H1 (cell line): ENCODE measurements at regions not wholly inside any gene's neighbourhood (a gene's known extent, or its start where the extent isn't known, plus 50 kb on each side); places are given as distances from the start of the nearest gene placed in this dataset.

Experiments used
- CTCF ChIA-PET: fragments of 300-600 bp; sonication (Branson Sonifier 250); formaldehyde crosslinking; loops from one replicate; lab custom pipeline; 2021; ENCODE audit not compliant: partially characterized antibody; lab: Charles Lee
- POLR2A ChIA-PET: fragments of 300-600 bp; sonication (Branson Sonifier 250); formaldehyde crosslinking; loops from one replicate; lab custom pipeline; 2021; ENCODE audit warnings: inconsistent platforms; ENCODE audit not compliant: partially characterized antibody; lab: Charles Lee
- DNase-seq, 2 experiments: peaks; one replicate each; pipeline versions ENCODE4 v3.0.0 to v3.0.0-alpha.2; 2010 to 2022; ENCODE audit warnings: low spot score in 2 of 2, low read depth in 1 of 2, mixed read lengths in 1 of 2
- FAIRE-seq: peaks from 2 replicates; lab custom pipeline; 2011; peaks lifted over from hg19 to GRCh38; lab: Jason Lieb, UNC
- H2AFZ ChIP-seq: 2 replicates; pipeline ENCODE4 v1.8.1; 2012; ENCODE audit warnings: low read length, inconsistent platforms
- H2AK5ac ChIP-seq: 2 replicates; pipeline ENCODE4 v1.6.1; 2013; ENCODE audit warnings: low read depth, low read length
- H2BK120ac ChIP-seq: replicated peaks from 2 replicates; pipeline ENCODE3; 2013; ENCODE audit warnings: low read depth, low read length, inconsistent platforms
- H2BK12ac ChIP-seq: 2 replicates; pipeline ENCODE4 v1.6.1; 2013; ENCODE audit warnings: low read depth, low read length
- H2BK15ac ChIP-seq: 2 replicates; pipeline ENCODE4 v1.6.1; 2013; ENCODE audit warnings: low read length
- H2BK20ac ChIP-seq: 2 replicates; pipeline ENCODE4 v1.6.1; 2013; ENCODE audit warnings: low read length
- H2BK5ac ChIP-seq: 2 replicates; pipeline ENCODE4 v1.6.1; 2013; ENCODE audit warnings: low read depth, low read length
- H3K14ac ChIP-seq: 2 replicates; pipeline ENCODE4 v1.6.1; 2013; ENCODE audit warnings: inconsistent platforms; ENCODE audit not compliant: insufficient read length
- H3K18ac ChIP-seq: 2 replicates; pipeline ENCODE4 v1.6.1; 2013; ENCODE audit warnings: low read length; ENCODE audit errors: extremely low read depth
- H3K23ac ChIP-seq: 2 replicates; pipeline ENCODE4 v1.6.1; 2013; ENCODE audit warnings: inconsistent platforms; ENCODE audit not compliant: insufficient read length
- H3K23me2 ChIP-seq: 2 replicates; pipeline ENCODE4 v1.6.1; 2013; ENCODE audit warnings: low read depth, low read length
- H3K27ac ChIP-seq: 2 replicates; pipeline ENCODE4 v1.6.1; 2011; ENCODE audit warnings: low read depth, low read length, inconsistent platforms
- H3K27me3 ChIP-seq, 4 experiments: replicated peaks in 1 of 4; 1 replicate in 1 of 4; 2 replicates in 3 of 4; pipeline versions ENCODE4 v1.6.1 to v1.8.1; 2011 to 2013; ENCODE audit warnings: low read length in 3 of 4, mild to moderate bottlenecking in 3 of 4, inconsistent platforms in 2 of 4, mixed read lengths in 2 of 4, moderate library complexity in 1 of 4; ENCODE audit not compliant: control insufficient read depth in 3 of 4, insufficient read depth in 3 of 4; ENCODE audit errors: extremely low read depth in 1 of 4
- H3K36me3 ChIP-seq, 4 experiments: 2 replicates each; pipeline versions ENCODE4 v1.6.1 to v1.8.1; 2011 to 2013; ENCODE audit warnings: mild to moderate bottlenecking in 4 of 4, low read length in 3 of 4, moderate library complexity in 2 of 4, control low read depth in 1 of 4, inconsistent platforms in 1 of 4; ENCODE audit not compliant: insufficient read depth in 4 of 4, control insufficient read depth in 2 of 4
- H3K4ac ChIP-seq: replicated peaks from 2 replicates; pipeline ENCODE3; 2013; ENCODE audit warnings: low read length, low read depth, mixed read lengths, inconsistent platforms; ENCODE audit not compliant: insufficient read length
- H3K4me1 ChIP-seq, 4 experiments: replicated peaks in 1 of 4; 1 replicate in 1 of 4; 2 replicates in 3 of 4; pipeline versions ENCODE4 v1.6.1 to v1.8.1; 2011 to 2013; ENCODE audit warnings: low read length in 3 of 4, inconsistent platforms in 2 of 4, mixed read lengths in 1 of 4; ENCODE audit not compliant: insufficient read depth in 4 of 4, control insufficient read depth in 3 of 4
- H3K4me2 ChIP-seq, 2 experiments: 2 replicates each; pipeline versions ENCODE4 v1.6.1 to v1.8.1; 2011 to 2013; ENCODE audit warnings: low read depth in 2 of 2, low read length in 2 of 2, control low read depth in 1 of 2, inconsistent platforms in 1 of 2, mild to moderate bottlenecking in 1 of 2; ENCODE audit not compliant: insufficient read depth in 1 of 2
- H3K4me3 ChIP-seq, 4 experiments: fragments of 200-600, 300-600 bp in 1 of 4; sonication (generic), shearing (Covaris generic), sonication (Bioruptor Twin) in 1 of 4; 2 replicates each; pipeline versions ENCODE4 v1.5.1 to v1.8.1; 2011 to 2016; ENCODE audit warnings: low read length in 4 of 4, low read depth in 3 of 4, control low read depth in 2 of 4, inconsistent platforms in 2 of 4, mild to moderate bottlenecking in 2 of 4, mixed read lengths in 1 of 4, moderate library complexity in 1 of 4; ENCODE audit not compliant: insufficient read depth in 2 of 4; ENCODE audit errors: extremely low read depth in 1 of 4
- H3K56ac ChIP-seq: replicated peaks from 2 replicates; pipeline ENCODE3; 2013; ENCODE audit warnings: low read depth, mild to moderate bottlenecking, mixed read lengths, low read length, inconsistent platforms; ENCODE audit not compliant: insufficient read length
- H3K79me1 ChIP-seq: 2 replicates; pipeline ENCODE4 v1.6.1; 2013; ENCODE audit warnings: low read depth, low read length, control low read depth
- H3K79me2 ChIP-seq, 2 experiments: 2 replicates each; pipeline versions ENCODE4 v1.6.1 to v1.8.1; 2012 to 2013; ENCODE audit warnings: low read length in 2 of 2, mild to moderate bottlenecking in 2 of 2, inconsistent platforms in 1 of 2; ENCODE audit not compliant: insufficient read depth in 2 of 2, control insufficient read depth in 1 of 2
- H3K9ac ChIP-seq, 4 experiments: replicated peaks in 1 of 4; 1 replicate in 1 of 4; 2 replicates in 3 of 4; pipeline versions ENCODE4 v1.6.1 to v1.8.1; 2011 to 2013; ENCODE audit warnings: low read depth in 3 of 4, low read length in 3 of 4, control low read depth in 2 of 4, mild to moderate bottlenecking in 2 of 4, moderate library complexity in 2 of 4, inconsistent platforms in 1 of 4; ENCODE audit errors: extremely low read depth in 1 of 4
- H3K9me3 ChIP-seq, 2 experiments: 2 replicates each; pipeline versions ENCODE4 v1.6.1 to v1.8.1; 2012 to 2013; ENCODE audit warnings: mild to moderate bottlenecking in 2 of 2, moderate library complexity in 2 of 2, control low read depth in 1 of 2, inconsistent platforms in 1 of 2, low read depth in 1 of 2, low read length in 1 of 2, mixed read lengths in 1 of 2; ENCODE audit not compliant: insufficient read depth in 2 of 2
- H4K20me1 ChIP-seq, 2 experiments: replicated peaks in 1 of 2; 2 replicates each; pipeline versions ENCODE3 to v1.8.1; 2011 to 2013; ENCODE audit warnings: inconsistent platforms in 2 of 2, low read length in 2 of 2, mild to moderate bottlenecking in 1 of 2; ENCODE audit not compliant: insufficient read depth in 2 of 2, control insufficient read depth in 1 of 2
- H4K5ac ChIP-seq: 2 replicates; pipeline ENCODE4 v1.6.1; 2013; ENCODE audit warnings: low read length, low read depth, mixed read lengths, inconsistent platforms; ENCODE audit not compliant: insufficient read length
- H4K8ac ChIP-seq: 2 replicates; pipeline ENCODE4 v1.8.0; 2013; ENCODE audit warnings: mild to moderate bottlenecking, moderate library complexity, low read length, inconsistent platforms; ENCODE audit not compliant: insufficient read depth; ENCODE audit errors: extremely low read depth
- H4K91ac ChIP-seq: replicated peaks from 2 replicates; pipeline ENCODE3; 2013; ENCODE audit warnings: low read length, mixed read lengths, inconsistent platforms; ENCODE audit not compliant: insufficient read length
- BCL11A ChIP-seq, 2 experiments: IDR thresholded peaks; one replicate each; pipeline ENCODE4 v1.6.1; 2011; ENCODE audit warnings: low read depth in 2 of 2, low read length in 2 of 2, mild to moderate bottlenecking in 2 of 2
- CBX5 ChIP-seq: fragments of 300-800, 300-1000 bp; sonication (generic); IDR thresholded peaks from 2 replicates; pipeline ENCODE4 v1.7.1; 2016; ENCODE audit warnings: antibody characterized with exemption, low read length, low read depth
- EP300 ChIP-seq, 2 experiments: IDR thresholded peaks; 1 replicate in 1 of 2; 2 replicates in 1 of 2; pipeline ENCODE4 v1.6.1; 2011 to 2012; ENCODE audit warnings: low read depth in 2 of 2, low read length in 2 of 2, mild to moderate bottlenecking in 2 of 2, borderline replicate concordance in 1 of 2, inconsistent platforms in 1 of 2, moderate library complexity in 1 of 2
- FOSL1 ChIP-seq: IDR thresholded peaks from 2 replicates; pipeline ENCODE4 v1.6.1; 2011; ENCODE audit warnings: mild to moderate bottlenecking, low read depth, low read length, moderate library complexity; ENCODE audit not compliant: insufficient read depth
- GABPA ChIP-seq: IDR thresholded peaks from 2 replicates; pipeline ENCODE4 v1.6.1; 2011; ENCODE audit warnings: mild to moderate bottlenecking, low read length, moderate library complexity, borderline replicate concordance; ENCODE audit not compliant: insufficient read depth
- KDM1A ChIP-seq: fragments of 200-600, 300-600 bp; sonication (generic); IDR thresholded peaks from 2 replicates; pipeline ENCODE4 v1.7.1; 2016; ENCODE audit warnings: mild to moderate bottlenecking, low read length, borderline replicate concordance
- NRF1 ChIP-seq: IDR thresholded peaks from 2 replicates; pipeline ENCODE4 v1.6.1; 2011; ENCODE audit warnings: mild to moderate bottlenecking, low read depth, low read length, improper control_type of control experiment
- SP2 ChIP-seq: IDR thresholded peaks from 2 replicates; pipeline ENCODE4 v1.6.1; 2012; ENCODE audit warnings: mild to moderate bottlenecking, low read length, inconsistent platforms
- SP4 ChIP-seq: IDR thresholded peaks from 2 replicates; pipeline ENCODE4 v1.6.1; 2012; ENCODE audit warnings: low read length, inconsistent platforms
- SRF ChIP-seq: IDR thresholded peaks from 2 replicates; pipeline ENCODE4 v1.6.1; 2011; ENCODE audit warnings: mild to moderate bottlenecking, low read depth, low read length, moderate library complexity
- TBP ChIP-seq: IDR thresholded peaks from 2 replicates; pipeline ENCODE4 v1.6.1; 2011; ENCODE audit warnings: low read depth, low read length, improper control_type of control experiment
- WGBS, 2 experiments: shearing (Covaris generic) in 1 of 2; methylation state at CpG; one replicate each; pipeline versions ENCODE4 v1.1.6 to v1.1.7; 2013 to 2015; ENCODE audit warnings: low lambda C conversion rate in 2 of 2, mixed read lengths in 2 of 2, inconsistent platforms in 1 of 2, low coverage in 1 of 2, missing lambda C conversion rate in 1 of 2; ENCODE audit not compliant: insufficient replicate concordance in 2 of 2, insufficient coverage in 1 of 2, insufficient read length in 1 of 2; ENCODE audit errors: extremely low coverage in 1 of 2, missing lambda C conversion rate in 1 of 2; 5-methylcytosine and 5-hydroxymethylcytosine counted together
- TF ChIP-seq, protein P1 (sequence below): IDR thresholded peaks from 2 replicates; pipeline ENCODE4 v1.6.1; 2011; ENCODE audit warnings: low read length, improper control_type of control experiment

DNA sequence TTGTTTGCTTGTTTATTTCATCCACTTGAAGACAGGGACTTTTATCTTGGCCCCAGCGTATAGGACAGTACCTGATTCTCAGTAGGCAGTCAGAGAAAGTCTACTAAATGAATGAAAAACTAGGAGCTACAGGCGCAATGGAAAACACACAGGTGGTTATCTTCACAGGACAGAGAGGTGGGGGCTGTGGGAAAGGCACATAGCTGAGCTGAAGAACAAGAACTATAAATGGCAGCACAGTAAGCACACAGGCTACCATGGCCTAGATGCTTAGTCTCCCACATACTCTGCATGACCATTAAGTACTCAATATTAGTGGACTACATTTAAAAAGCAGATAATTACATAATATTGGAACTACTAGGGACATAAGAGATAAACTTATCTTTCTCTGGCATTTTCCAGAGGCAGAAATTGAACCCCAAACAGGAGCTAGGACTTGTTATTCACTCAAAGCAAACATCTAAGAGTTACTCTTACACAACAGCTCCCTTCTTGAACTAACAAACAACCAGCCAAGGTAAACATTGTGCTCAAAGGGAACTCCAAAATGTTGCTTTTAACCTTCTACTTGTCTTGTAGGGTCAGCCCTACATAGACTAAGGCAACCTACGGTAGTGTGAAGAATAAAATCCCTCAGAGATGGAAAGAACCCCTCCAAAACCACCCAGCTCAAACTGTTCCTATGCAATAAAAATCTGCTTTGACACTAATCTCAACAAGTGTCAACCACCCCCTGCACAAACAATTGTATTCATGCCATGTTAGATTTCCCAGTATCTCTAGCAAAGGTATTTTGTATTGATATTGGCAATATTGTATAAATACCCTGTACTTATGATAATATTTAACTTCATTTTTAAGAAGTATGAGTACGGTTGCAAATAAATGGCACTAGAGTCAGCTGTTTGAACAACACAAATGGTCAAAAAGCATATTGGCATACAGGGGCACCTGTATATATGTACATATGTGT lies 593.6 kb downstream of the KLHL13 start:
- 88% methylated on average over 4 of the region's 4 CpGs; no CpG with 5 or more reads in 1 of the 2 experiments for WGBS, 2 experiments
- Histone ChIP-seq H3K23me2 (no peaks in the 10 kb centered on the region), H2BK15ac (no peak overlapping the region), H2BK12ac (no peak overlapping the region), H4K91ac (no peak overlapping the region), H3K56ac (no peak overlapping the region), H4K5ac (no peak overlapping the region), H2BK120ac (no peak overlapping the region), H2AFZ (no peak overlapping the region), H3K9ac (no peak overlapping the region), H3K27ac (no peak overlapping the region), H3K23ac (no peak overlapping the region), H3K79me2 (no peaks in the 10 kb centered on the region), H3K27me3 (no peaks in the 10 kb centered on the region), H3K4me1 (no peaks in the 10 kb centered on the region), H3K18ac (no peak overlapping the region), H3K4me2 (no peak overlapping the region), H3K4ac (no peak overlapping the region), H3K79me1 (no peaks in the 10 kb centered on the region), H2BK20ac (no peak overlapping the region), H3K4me3 (no peak overlapping the region), H4K20me1 (no peaks in the 10 kb centered on the region), H4K8ac (no peak overlapping the region), H3K36me3 (no peaks in the 10 kb centered on the region), H3K14ac (no peak overlapping the region), H2AK5ac (no peak overlapping the region), H2BK5ac (no peak overlapping the region), H3K9me3 (no peaks in the 10 kb centered on the region)
- FAIRE-seq = no peak
- no peak for DNase-seq
- ChIA-PET POLR2A (no interaction called here), CTCF (interaction anchor here (1.0 kb wide), 1 partner anchor 430 kb away, joined by 3 read pairs; no protein-coding TSS in a partner anchor)
- TF ChIP-seq TBP (no peak), NRF1 (no peak), KDM1A (no peak), CBX5 (no peak), EP300 (IDR thresholded peaks at IDR 0.05; ENCODE audit: borderline replicate concordance in 1 of 2, low read depth in 2 of 2, low read length in 2 of 2) (no peak), GABPA (no peak), BCL11A (IDR thresholded peaks at IDR 0.05; ENCODE audit: low read depth in 2 of 2, low read length in 2 of 2) (no peak), SP4 (no peak), SP2 (no peak), SRF (no peak), FOSL1 (no peak)
- TF ChIP-seq, protein P1, sequence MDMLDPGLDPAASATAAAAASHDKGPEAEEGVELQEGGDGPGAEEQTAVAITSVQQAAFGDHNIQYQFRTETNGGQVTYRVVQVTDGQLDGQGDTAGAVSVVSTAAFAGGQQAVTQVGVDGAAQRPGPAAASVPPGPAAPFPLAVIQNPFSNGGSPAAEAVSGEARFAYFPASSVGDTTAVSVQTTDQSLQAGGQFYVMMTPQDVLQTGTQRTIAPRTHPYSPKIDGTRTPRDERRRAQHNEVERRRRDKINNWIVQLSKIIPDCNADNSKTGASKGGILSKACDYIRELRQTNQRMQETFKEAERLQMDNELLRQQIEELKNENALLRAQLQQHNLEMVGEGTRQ = no peak
